PC-3 (cell line): ENCODE measurements at regions not wholly inside any gene's neighbourhood (a gene's known extent, or its start where the extent isn't known, plus 50 kb on each side); places are given as distances from the start of the nearest gene placed in this dataset.

Source experiments
- CTCF ChIP-seq: fragments of 300-600 bp; sonication (generic); conservative IDR thresholded peaks from 2 replicates; pipeline ENCODE4 v1.5.1; 2017; ENCODE audit warnings: antibody characterized with exemption, low read depth, mild to moderate bottlenecking, low read length
- EZH2 ChIP-seq: fragments of 300-600 bp; sonication (generic); IDR thresholded peaks from one replicate; pipeline ENCODE4 v1.6.1; 2017; ENCODE audit warnings: antibody characterized with exemption, mild to moderate bottlenecking, low read length; ENCODE audit not compliant: unreplicated experiment
- EZH2phosphoT487 ChIP-seq: fragments of 300-600 bp; sonication (generic); IDR thresholded peaks from 2 replicates; pipeline ENCODE4 v1.6.1; 2018; ENCODE audit warnings: mild to moderate bottlenecking, antibody characterized with exemption, low read length, borderline replicate concordance

DNA sequence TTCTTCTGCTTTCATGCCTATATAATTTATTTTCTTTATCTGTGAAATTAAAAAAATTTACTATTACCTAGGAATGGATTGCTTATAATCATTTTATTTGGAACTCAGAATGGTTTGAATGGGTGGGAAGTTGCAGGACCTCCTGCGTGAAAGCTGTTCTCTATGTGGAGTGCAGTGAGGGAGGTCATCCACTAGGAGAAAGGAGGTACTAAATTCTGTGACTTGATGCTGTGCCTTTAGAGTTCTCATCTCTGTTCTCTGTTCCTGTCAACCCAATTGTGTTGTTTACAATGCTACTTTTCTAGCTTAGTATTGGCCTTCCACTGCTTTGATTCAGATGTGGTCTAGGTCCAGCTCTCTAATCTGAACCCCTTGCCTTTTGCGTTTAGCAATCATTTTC, 65.0 kb upstream of the HIVEP1 start:
- TF ChIP-seq CTCF = no peak; the same call in 1 of the 2 replicates
- TF ChIP-seq EZH2 = no peak
- TF ChIP-seq EZH2phosphoT487 = no peak
